ENCODE measurements at regions not wholly inside any gene's neighbourhood (a gene's known extent, or its start where the extent isn't known, plus 50 kb on each side); places are given as distances from the start of the nearest gene placed in this dataset.

- H2AFZ ChIP-seq (ENCODE audit: low read length), result no peak overlapping the region
- H3K4me3 ChIP-seq (ENCODE audit: low read length), result no peak overlapping the region
- H3K4me1 ChIP-seq (ENCODE audit: insufficient read depth, low read length), result no peaks in the 10 kb centered on the region
- H4K20me1 ChIP-seq (ENCODE audit: low read length), result no peaks in the 10 kb centered on the region
- no peaks in the 10 kb centered on the region for H3K9me2 ChIP-seq (replicated peaks; ENCODE audit: low read length)
- no TSS peak for BruUV-seq (replicated peaks)
- no peak overlapping the region for H3K27ac ChIP-seq (ENCODE audit: low read length)
- CTCF ChIA-PET, result no interaction called here
- H3K27me3 ChIP-seq (ENCODE audit: low read length), result no peaks in the 10 kb centered on the region
- DNase-seq (no peak), ATAC-seq (no peak)
- H3F3A ChIP-seq (ENCODE audit: low read length, unreplicated experiment), result no peaks in the 10 kb centered on the region
- no peaks in the 10 kb centered on the region for H3K9me3 ChIP-seq (ENCODE audit: low read length)
- POLR2A ChIA-PET (ENCODE audit: unreplicated experiment), result no interaction called here
- intact Hi-C loops (cut with micrococcal nuclease), result no loop called here
- no peak overlapping the region for H3K9ac ChIP-seq (ENCODE audit: low read length)
- H3K4me2 ChIP-seq (ENCODE audit: low read length), result no peak overlapping the region
- H3K79me2 ChIP-seq (ENCODE audit: low read length), result no peaks in the 10 kb centered on the region
- peaks cover 24% of the 10 kb centered on the region; the same call in 1 of the 2 replicates for H3K36me3 ChIP-seq (ENCODE audit: low read depth, low read length)
- TF ChIP-seq EZH2 (IDR thresholded peaks at IDR 0.05; ENCODE audit: low read length, unreplicated experiment) (no peak), EZH2phosphoT487 (IDR thresholded peaks at IDR 0.05; ENCODE audit: borderline replicate concordance, low read length) (no peak)
- TF ChIP-seq, protein P1, sequence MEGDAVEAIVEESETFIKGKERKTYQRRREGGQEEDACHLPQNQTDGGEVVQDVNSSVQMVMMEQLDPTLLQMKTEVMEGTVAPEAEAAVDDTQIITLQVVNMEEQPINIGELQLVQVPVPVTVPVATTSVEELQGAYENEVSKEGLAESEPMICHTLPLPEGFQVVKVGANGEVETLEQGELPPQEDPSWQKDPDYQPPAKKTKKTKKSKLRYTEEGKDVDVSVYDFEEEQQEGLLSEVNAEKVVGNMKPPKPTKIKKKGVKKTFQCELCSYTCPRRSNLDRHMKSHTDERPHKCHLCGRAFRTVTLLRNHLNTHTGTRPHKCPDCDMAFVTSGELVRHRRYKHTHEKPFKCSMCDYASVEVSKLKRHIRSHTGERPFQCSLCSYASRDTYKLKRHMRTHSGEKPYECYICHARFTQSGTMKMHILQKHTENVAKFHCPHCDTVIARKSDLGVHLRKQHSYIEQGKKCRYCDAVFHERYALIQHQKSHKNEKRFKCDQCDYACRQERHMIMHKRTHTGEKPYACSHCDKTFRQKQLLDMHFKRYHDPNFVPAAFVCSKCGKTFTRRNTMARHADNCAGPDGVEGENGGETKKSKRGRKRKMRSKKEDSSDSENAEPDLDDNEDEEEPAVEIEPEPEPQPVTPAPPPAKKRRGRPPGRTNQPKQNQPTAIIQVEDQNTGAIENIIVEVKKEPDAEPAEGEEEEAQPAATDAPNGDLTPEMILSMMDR (conservative IDR thresholded peaks at IDR 0.05; ENCODE audit: low read depth, low read length), result no peak
These were observed 55.7 kb upstream of the NUDT6 start for GRCh38 chr4:122978109-122978508.

- H3K79me2 ChIP-seq (ENCODE audit: low read length), result no peaks in the 10 kb centered on the region
- H3F3A ChIP-seq (ENCODE audit: low read length, unreplicated experiment), result no peaks in the 10 kb centered on the region
- peaks cover 26% of the 10 kb centered on the region; the same call in 1 of the 2 replicates for H3K36me3 ChIP-seq (ENCODE audit: low read depth, low read length)
- intact Hi-C loops (cut with micrococcal nuclease), result no loop called here
- H3K4me2 ChIP-seq (ENCODE audit: low read length), result no peak overlapping the region
- no peaks in the 10 kb centered on the region for H3K4me1 ChIP-seq (ENCODE audit: insufficient read depth, low read length)
- no peak overlapping the region for H2AFZ ChIP-seq (ENCODE audit: low read length)
- ChIA-PET POLR2A (ENCODE audit: unreplicated experiment) (no interaction called here), CTCF (no interaction called here)
- ATAC-seq (no peak), DNase-seq (no peak)
- TF ChIP-seq, protein P1 (conservative IDR thresholded peaks at IDR 0.05; ENCODE audit: low read depth, low read length), result no peak
- no peak for TF ChIP-seq EZH2phosphoT487 (IDR thresholded peaks at IDR 0.05; ENCODE audit: borderline replicate concordance, low read length)
- no peak for TF ChIP-seq EZH2 (IDR thresholded peaks at IDR 0.05; ENCODE audit: low read length, unreplicated experiment)
- H3K9ac ChIP-seq (ENCODE audit: low read length), result no peak overlapping the region
- no peaks in the 10 kb centered on the region for H3K9me3 ChIP-seq (ENCODE audit: low read length)
- H4K20me1 ChIP-seq (ENCODE audit: low read length), result no peaks in the 10 kb centered on the region
- no peaks in the 10 kb centered on the region for H3K9me2 ChIP-seq (replicated peaks; ENCODE audit: low read length)
- H3K27me3 ChIP-seq (ENCODE audit: low read length), result no peaks in the 10 kb centered on the region
- H3K27ac ChIP-seq (ENCODE audit: low read length), result no peak overlapping the region
- BruUV-seq (replicated peaks), result no TSS peak
- no peak overlapping the region for H3K4me3 ChIP-seq (ENCODE audit: low read length)
These were observed 56.4 kb upstream of the NUDT6 start for GRCh38 chr4:122978789-122979188.

DNA sequence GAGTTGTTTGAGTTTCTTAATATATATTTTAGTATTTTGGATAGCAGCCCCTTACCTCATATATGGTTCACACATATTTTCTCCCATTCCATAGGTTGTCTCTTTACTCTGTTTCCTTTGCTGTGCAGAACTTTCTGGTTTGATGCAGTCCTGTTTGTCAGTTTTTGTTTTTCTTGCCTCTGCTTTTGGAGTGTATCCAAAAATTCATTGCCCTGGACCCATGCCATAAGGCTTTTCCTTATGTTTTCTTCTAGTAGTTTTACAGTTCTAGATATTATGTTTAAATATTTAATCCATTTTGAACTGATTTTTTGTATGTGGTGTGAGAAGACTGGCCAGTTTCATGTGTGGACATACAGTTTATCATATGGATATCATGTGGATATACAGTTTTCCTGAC is 58.5 kb upstream of the NUDT6 start:
- CTCF ChIA-PET, result no interaction called here

More for the DNA sequence above, 58.5 kb upstream of the NUDT6 start:
- Histone ChIP-seq H3K27me3 (ENCODE audit: low read length) (no peaks in the 10 kb centered on the region), H3K4me2 (ENCODE audit: low read length) (no peak overlapping the region), H4K20me1 (ENCODE audit: low read length) (no peaks in the 10 kb centered on the region), H3K4me1 (ENCODE audit: insufficient read depth, low read length) (no peaks in the 10 kb centered on the region), H3K36me3 (ENCODE audit: low read depth, low read length) (peaks cover 22% of the 10 kb centered on the region; the same call in 1 of the 2 replicates), H3K4me3 (ENCODE audit: low read length) (no peak overlapping the region), H2AFZ (ENCODE audit: low read length) (no peak overlapping the region), H3K9ac (ENCODE audit: low read length) (no peak overlapping the region), H3K9me3 (ENCODE audit: low read length) (no peaks in the 10 kb centered on the region), H3K79me2 (ENCODE audit: low read length) (no peaks in the 10 kb centered on the region), H3F3A (ENCODE audit: low read length, unreplicated experiment) (no peaks in the 10 kb centered on the region), H3K9me2 (replicated peaks; ENCODE audit: low read length) (no peaks in the 10 kb centered on the region), H3K27ac (ENCODE audit: low read length) (no peak overlapping the region)
- DNase-seq (no peak), ATAC-seq (no peak)
- intact Hi-C loops (cut with micrococcal nuclease), result no loop called here
- no TSS peak for BruUV-seq (replicated peaks)
- POLR2A ChIA-PET (ENCODE audit: unreplicated experiment), result no interaction called here
- TF ChIP-seq, protein P1 (conservative IDR thresholded peaks at IDR 0.05; ENCODE audit: low read depth, low read length), result no peak
- TF ChIP-seq EZH2phosphoT487 (IDR thresholded peaks at IDR 0.05; ENCODE audit: borderline replicate concordance, low read length) (no peak), EZH2 (IDR thresholded peaks at IDR 0.05; ENCODE audit: low read length, unreplicated experiment) (no peak)
